Mucosa of descending colon (tissue), 3 donors: ENCODE measurements at regions not wholly inside any gene's neighbourhood (a gene's known extent, or its start where the extent isn't known, plus 50 kb on each side); places are given as distances from the start of the nearest gene placed in this dataset.
A peak's percentile ranks its signal among the peaks of the same experiment; 100 is the strongest.

Experiments used
- ATAC-seq: fragments of 200-7000 bp; cut with Tn5 transposase; one replicate; pipeline ENCODE4 v1.9.1; 2020; ENCODE audit warnings: mild to moderate bottlenecking, moderate library complexity
- DNase-seq, 3 donors: peaks; one replicate each; pipeline ENCODE4 v3.0.0-alpha.2; 2020
- H3K36me3 ChIP-seq: fragments of 200-600 bp; one replicate; pipeline ENCODE4 v1.8.0; 2021; ENCODE audit warnings: low read depth, mild to moderate bottlenecking
- H3K4me1 ChIP-seq: fragments of 200-600 bp; one replicate; pipeline ENCODE4 v1.8.0; 2021; ENCODE audit warnings: low read depth, mild to moderate bottlenecking
- H3K4me3 ChIP-seq: fragments of 200-600 bp; one replicate; pipeline ENCODE4 v1.8.0; 2021; ENCODE audit warnings: mild to moderate bottlenecking
- H3K9me3 ChIP-seq: fragments of 200-600 bp; one replicate; pipeline ENCODE4 v1.8.0; 2021; ENCODE audit warnings: mild to moderate bottlenecking
- intact Hi-C, 2 donors: fragments of 100-400 bp; cut with DNase I in 1 of 2; cut with micrococcal nuclease in 1 of 2; formaldehyde crosslinking; loops; one replicate each; pipeline versions ENCODE4 v1.11.0 to v1.11.1; 2022; cut with DNase I, micrococcal nuclease
- TF ChIP-seq, protein P1 (sequence below): fragments of 200-600 bp; IDR thresholded peaks from one replicate; pipeline ENCODE4 v1.8.0; 2022; ENCODE audit warnings: antibody characterized with exemption, mild to moderate bottlenecking
- donor health status: DM: no; HTN: no; CAD: no; lungs with moderate emphysema.
- donor health status: DM: no; HTN: no; CAD: no.
- donor health status: DM: no; HTN: yes; CAD: no.

DNA sequence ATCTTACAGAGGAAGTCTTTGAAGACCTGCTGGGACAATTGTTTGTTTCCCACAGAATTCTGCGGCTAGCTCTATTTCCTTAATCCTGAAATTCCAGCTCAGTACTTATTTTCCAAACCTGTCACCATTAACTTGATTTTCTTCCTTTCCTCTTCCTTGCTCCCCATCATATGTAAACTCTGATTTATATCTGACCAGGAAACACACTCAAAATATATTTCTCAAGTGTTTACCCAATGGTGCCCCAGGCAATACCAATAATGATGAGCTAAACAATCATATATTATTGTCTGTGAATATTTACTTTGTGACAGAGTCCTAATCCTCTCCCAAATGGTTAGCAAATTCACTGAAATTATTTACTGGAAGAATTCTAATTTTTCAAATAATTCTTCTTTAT lies 597.3 kb downstream of the PKHD1 start:
- intact Hi-C loops = no loop called here
- Histone ChIP-seq H3K4me3 (no peak overlapping the region), H3K36me3 (no peaks in the 10 kb centered on the region), H3K4me1 (no peaks in the 10 kb centered on the region), H3K9me3 (no peaks in the 10 kb centered on the region)
- TF ChIP-seq, protein P1, sequence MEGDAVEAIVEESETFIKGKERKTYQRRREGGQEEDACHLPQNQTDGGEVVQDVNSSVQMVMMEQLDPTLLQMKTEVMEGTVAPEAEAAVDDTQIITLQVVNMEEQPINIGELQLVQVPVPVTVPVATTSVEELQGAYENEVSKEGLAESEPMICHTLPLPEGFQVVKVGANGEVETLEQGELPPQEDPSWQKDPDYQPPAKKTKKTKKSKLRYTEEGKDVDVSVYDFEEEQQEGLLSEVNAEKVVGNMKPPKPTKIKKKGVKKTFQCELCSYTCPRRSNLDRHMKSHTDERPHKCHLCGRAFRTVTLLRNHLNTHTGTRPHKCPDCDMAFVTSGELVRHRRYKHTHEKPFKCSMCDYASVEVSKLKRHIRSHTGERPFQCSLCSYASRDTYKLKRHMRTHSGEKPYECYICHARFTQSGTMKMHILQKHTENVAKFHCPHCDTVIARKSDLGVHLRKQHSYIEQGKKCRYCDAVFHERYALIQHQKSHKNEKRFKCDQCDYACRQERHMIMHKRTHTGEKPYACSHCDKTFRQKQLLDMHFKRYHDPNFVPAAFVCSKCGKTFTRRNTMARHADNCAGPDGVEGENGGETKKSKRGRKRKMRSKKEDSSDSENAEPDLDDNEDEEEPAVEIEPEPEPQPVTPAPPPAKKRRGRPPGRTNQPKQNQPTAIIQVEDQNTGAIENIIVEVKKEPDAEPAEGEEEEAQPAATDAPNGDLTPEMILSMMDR = no peak
- ATAC-seq (no peak), DNase-seq (no peak)

DNA sequence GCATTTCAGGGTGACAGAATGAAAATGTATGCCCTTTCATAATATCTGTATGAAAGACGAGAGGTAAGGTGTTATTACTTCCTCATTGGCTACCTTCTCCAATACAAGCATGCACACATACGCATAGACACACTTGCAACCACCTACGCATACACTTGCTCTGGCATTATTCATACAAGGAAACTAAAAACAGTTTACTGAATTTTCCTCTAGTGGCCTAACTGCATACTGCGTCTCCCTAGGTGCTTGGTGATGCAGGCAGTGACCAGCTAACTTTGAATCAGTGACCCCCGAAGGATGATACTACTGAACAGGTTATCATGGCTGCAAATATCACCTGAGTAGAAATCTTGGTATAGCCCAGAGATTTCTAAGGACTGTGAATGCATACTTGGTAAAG lies 593.1 kb downstream of the PKHD1 start:
- intact Hi-C loops = no loop called here
- Histone ChIP-seq H3K4me3 (no peak overlapping the region), H3K4me1 (no peaks in the 10 kb centered on the region), H3K36me3 (no peaks in the 10 kb centered on the region), H3K9me3 (no peaks in the 10 kb centered on the region)
- DNase-seq (no peak), ATAC-seq (peak; percentile 27)
- TF ChIP-seq, protein P1 = no peak

DNA sequence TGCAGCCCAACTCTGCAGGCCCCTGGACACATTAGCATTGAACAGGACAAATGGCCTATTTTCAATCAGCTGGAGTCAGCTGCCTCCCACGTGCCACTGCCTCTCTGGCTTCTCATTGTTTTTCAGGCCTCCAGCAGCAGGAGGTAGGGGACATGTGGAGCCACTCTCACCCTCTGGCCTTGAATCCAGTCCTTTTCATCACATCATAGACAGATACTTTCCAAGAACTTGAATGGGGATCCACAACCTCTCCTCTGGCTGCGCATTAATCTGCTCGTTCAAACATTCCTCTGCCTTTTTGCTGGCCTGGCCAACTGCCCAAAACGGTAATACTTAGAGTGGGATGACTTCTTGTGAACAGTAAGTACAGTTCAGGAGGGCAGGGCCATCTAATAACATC lies 592.3 kb downstream of the PKHD1 start:
- ATAC-seq (no peak), DNase-seq (no peak)
- H3K9me3 ChIP-seq = no peaks in the 10 kb centered on the region
- TF ChIP-seq, protein P1 = no peak
- no peak overlapping the region for H3K4me3 ChIP-seq
- H3K4me1 ChIP-seq = no peaks in the 10 kb centered on the region
- no peaks in the 10 kb centered on the region for H3K36me3 ChIP-seq
- intact Hi-C loops = no loop called here

DNA sequence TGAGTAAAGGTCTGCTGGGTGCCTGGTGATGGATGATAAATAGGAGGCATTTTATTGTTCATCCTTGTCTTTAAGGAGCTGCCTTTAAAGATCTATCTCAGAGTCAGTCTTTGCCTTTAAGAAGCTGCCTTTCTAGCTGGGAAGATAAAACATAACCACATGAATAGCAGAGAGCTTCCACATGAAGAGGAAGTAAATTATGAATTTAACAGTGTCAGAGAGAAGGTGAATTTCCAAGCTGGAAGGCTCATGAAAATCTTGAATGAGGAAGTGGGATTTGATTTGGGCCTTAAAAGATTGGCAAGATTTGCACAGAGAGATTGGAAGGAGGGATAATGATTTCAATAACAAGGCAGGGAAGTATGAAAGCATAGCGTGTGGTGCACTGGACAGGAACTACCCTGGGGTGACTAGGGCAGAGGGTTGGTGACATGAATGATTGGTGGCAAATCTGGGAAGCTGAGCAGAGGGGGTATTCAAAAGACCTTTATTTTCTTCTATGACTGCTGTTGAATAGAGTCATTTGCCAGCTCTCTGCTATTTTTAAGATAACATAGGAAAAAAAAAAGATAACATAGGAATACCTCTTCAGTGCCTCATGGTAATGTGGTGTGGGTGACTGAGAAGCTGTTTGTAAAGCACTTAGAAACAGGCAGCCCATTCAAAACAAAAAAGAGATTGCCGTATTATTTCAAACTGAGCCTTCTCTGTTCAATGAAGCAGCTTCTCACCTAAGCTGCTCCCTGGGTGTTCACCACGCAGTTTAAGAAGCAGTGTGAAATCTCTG lies 591.6 kb downstream of the PKHD1 start:
- no peak for ATAC-seq
- Histone ChIP-seq H3K36me3 (no peaks in the 10 kb centered on the region), H3K9me3 (no peaks in the 10 kb centered on the region), H3K4me3 (no peak overlapping the region), H3K4me1 (no peaks in the 10 kb centered on the region)
- DNase-seq = no peak
- intact Hi-C loops = no loop called here
- TF ChIP-seq, protein P1 = no peak

DNA sequence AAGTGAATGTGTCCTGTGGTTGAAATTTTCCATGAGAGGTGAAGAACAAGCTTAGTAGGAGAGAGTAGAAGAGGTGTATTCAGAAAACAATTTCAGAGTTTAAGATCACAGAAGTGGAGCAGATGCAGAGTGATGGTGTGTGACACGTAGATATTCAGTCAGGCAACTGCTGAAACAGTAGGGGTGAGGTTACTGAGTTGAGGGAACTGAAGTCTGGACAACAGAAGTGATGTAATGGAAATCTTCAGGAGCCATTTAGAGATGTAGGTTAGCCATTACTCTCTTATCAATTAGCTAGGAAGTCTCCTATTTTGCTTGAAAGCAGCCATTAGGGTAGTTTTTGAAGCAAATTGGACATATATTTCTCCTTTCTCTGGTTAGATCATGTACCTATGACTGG lies 584.4 kb downstream of the PKHD1 start:
- Histone ChIP-seq H3K4me3 (no peak overlapping the region), H3K36me3 (no peaks in the 10 kb centered on the region), H3K4me1 (no peaks in the 10 kb centered on the region), H3K9me3 (no peaks in the 10 kb centered on the region)
- no peak for DNase-seq
- intact Hi-C loops = no loop called here
- TF ChIP-seq, protein P1 = no peak
- no peak for ATAC-seq
